ENCODE measurements at regions not wholly inside any gene's neighbourhood (a gene's known extent, or its start where the extent isn't known, plus 50 kb on each side); places are given as distances from the start of the nearest gene placed in this dataset.

DNA sequence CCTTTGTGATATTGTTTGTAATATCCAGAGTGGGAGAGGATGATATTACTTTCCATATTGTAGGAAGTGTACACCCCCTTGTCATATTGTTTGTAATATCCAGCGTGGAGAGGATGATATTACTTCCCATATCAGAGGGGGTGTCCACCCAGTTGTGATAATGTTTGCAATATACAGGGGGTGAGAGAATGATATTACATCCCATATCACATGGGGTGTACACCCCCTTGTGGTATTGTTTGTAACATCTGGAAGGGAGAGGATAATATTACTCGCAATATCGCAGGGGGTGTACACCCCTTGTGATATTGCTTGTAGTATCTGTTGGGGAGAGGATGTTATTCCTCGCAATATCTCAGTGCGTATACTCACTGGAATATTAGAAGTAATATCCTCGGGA is 61.5 kb downstream of the PRSS23 start:
- H3K4me1 ChIP-seq (ENCODE audit: control insufficient read depth, insufficient read depth, low read length) = no peaks in the 10 kb centered on the region
- no peaks in the 10 kb centered on the region for H3K36me3 ChIP-seq (ENCODE audit: control insufficient read depth, insufficient read depth, low read length)
- no peaks in the 10 kb centered on the region for H3K27me3 ChIP-seq (ENCODE audit: control insufficient read depth, insufficient read depth, low read length)
- ChIA-PET POLR2A (no interaction called here), CTCF (no interaction called here)
- no peaks in the 10 kb centered on the region for H3K9me3 ChIP-seq (ENCODE audit: control insufficient read depth, insufficient read depth, low read depth, low read length)
- H3K4me3 ChIP-seq (ENCODE audit: low read depth in 2 of 2, low read length in 2 of 2) = no peak overlapping the region
- DNase-seq (ENCODE audit: low read depth, low spot score) = no peak
- H3K27ac ChIP-seq (ENCODE audit: low read length) = no peak overlapping the region
- BruUV-seq (replicated peaks) = no TSS peak
- peak; percentile 69; the same call in 1 of the 2 replicates for ATAC-seq
- in situ Hi-C loops (cut with HindIII; ENCODE audit: low pct_unique_long_range_greater_than_20kb, low sequenced_read_pairs) = no loop called here
- intact Hi-C loops (cut with micrococcal nuclease; ENCODE audit: unreplicated experiment) = no loop called here
- TF ChIP-seq TCF7L2 (IDR thresholded peaks at IDR 0.05; ENCODE audit: low read depth, low read length) = no peak
- TF ChIP-seq, protein P1, sequence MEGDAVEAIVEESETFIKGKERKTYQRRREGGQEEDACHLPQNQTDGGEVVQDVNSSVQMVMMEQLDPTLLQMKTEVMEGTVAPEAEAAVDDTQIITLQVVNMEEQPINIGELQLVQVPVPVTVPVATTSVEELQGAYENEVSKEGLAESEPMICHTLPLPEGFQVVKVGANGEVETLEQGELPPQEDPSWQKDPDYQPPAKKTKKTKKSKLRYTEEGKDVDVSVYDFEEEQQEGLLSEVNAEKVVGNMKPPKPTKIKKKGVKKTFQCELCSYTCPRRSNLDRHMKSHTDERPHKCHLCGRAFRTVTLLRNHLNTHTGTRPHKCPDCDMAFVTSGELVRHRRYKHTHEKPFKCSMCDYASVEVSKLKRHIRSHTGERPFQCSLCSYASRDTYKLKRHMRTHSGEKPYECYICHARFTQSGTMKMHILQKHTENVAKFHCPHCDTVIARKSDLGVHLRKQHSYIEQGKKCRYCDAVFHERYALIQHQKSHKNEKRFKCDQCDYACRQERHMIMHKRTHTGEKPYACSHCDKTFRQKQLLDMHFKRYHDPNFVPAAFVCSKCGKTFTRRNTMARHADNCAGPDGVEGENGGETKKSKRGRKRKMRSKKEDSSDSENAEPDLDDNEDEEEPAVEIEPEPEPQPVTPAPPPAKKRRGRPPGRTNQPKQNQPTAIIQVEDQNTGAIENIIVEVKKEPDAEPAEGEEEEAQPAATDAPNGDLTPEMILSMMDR (IDR thresholded peaks at IDR 0.05) = peak; percentile 38; the same call in 1 of the 2 replicates

DNA sequence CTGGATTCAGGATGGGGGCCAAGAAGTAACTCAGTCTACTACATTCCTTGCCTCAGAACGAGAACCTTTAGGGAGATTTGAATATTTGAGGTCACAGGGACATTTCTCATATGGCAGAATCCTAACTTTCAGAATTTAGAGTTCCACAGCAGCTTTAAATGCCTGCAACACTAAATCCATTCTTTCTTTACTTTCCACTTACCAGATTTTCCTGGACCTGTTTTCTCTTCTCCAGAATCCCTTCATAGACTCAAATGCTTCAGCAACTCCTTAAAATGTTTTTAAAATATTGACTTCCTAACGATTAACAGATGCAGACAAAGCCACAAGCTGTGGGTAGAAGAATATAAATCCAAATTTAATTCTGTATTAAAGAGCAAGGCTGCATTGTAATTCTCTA is 63.1 kb downstream of the PRSS23 start:
- BruUV-seq (replicated peaks) = no TSS peak
- POLR2A ChIA-PET = no interaction called here
- H3K4me3 ChIP-seq (ENCODE audit: low read depth in 2 of 2, low read length in 2 of 2) = no peak overlapping the region
- intact Hi-C loops (cut with micrococcal nuclease; ENCODE audit: unreplicated experiment) (no loop called here), in situ Hi-C loops (cut with HindIII; ENCODE audit: low pct_unique_long_range_greater_than_20kb, low sequenced_read_pairs) (no loop called here)
- ATAC-seq = no peak
- TF ChIP-seq, protein P2, sequence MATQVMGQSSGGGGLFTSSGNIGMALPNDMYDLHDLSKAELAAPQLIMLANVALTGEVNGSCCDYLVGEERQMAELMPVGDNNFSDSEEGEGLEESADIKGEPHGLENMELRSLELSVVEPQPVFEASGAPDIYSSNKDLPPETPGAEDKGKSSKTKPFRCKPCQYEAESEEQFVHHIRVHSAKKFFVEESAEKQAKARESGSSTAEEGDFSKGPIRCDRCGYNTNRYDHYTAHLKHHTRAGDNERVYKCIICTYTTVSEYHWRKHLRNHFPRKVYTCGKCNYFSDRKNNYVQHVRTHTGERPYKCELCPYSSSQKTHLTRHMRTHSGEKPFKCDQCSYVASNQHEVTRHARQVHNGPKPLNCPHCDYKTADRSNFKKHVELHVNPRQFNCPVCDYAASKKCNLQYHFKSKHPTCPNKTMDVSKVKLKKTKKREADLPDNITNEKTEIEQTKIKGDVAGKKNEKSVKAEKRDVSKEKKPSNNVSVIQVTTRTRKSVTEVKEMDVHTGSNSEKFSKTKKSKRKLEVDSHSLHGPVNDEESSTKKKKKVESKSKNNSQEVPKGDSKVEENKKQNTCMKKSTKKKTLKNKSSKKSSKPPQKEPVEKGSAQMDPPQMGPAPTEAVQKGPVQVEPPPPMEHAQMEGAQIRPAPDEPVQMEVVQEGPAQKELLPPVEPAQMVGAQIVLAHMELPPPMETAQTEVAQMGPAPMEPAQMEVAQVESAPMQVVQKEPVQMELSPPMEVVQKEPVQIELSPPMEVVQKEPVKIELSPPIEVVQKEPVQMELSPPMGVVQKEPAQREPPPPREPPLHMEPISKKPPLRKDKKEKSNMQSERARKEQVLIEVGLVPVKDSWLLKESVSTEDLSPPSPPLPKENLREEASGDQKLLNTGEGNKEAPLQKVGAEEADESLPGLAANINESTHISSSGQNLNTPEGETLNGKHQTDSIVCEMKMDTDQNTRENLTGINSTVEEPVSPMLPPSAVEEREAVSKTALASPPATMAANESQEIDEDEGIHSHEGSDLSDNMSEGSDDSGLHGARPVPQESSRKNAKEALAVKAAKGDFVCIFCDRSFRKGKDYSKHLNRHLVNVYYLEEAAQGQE (IDR thresholded peaks at IDR 0.05; ENCODE audit: insufficient read depth in 1 of 2, low read depth in 2 of 2, low read length in 1 of 2) = no peak
- TF ChIP-seq POLR2AphosphoS5 (IDR thresholded peaks at IDR 0.05; ENCODE audit: low read depth, low read length) (no peak), SIN3A (IDR thresholded peaks at IDR 0.05; ENCODE audit: borderline replicate concordance, insufficient read depth, low read depth, low read length) (no peak), TCF7L2 (IDR thresholded peaks at IDR 0.05; ENCODE audit: low read depth, low read length) (no peak)
- TF ChIP-seq, protein P1 (IDR thresholded peaks at IDR 0.05) = no peak
- no peaks in the 10 kb centered on the region for H3K36me3 ChIP-seq (ENCODE audit: control insufficient read depth, insufficient read depth, low read length)
- no peak overlapping the region for H3K27ac ChIP-seq (ENCODE audit: low read length)
- no peaks in the 10 kb centered on the region for H3K4me1 ChIP-seq (ENCODE audit: control insufficient read depth, insufficient read depth, low read length)
- no peaks in the 10 kb centered on the region for H3K27me3 ChIP-seq (ENCODE audit: control insufficient read depth, insufficient read depth, low read length)
- no peak for DNase-seq (ENCODE audit: low read depth, low spot score)
- no peaks in the 10 kb centered on the region for H3K9me3 ChIP-seq (ENCODE audit: control insufficient read depth, insufficient read depth, low read depth, low read length)
- CTCF ChIA-PET = no interaction called here

DNA sequence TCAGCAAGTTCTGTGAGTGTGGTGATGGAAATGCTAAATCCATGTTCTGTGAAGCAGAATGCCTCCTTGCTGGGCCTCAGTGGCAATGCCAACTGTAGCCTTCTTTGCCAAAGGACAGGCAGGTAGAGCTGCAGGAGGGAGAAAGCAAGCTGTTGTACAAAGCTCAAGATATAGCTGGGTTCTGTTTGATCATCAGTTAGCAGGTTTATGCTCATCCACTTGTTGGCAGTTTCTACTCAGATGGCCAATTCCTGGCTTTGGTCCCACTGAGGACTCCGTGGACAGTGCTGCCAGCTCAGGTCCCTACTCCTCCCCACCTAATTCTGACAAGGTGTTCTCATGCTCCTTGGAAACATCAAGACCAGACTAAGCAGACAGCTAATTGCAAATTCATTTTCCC is 65.1 kb downstream of the PRSS23 start:
- Histone ChIP-seq H3K9me3 (ENCODE audit: control insufficient read depth, insufficient read depth, low read depth, low read length) (no peaks in the 10 kb centered on the region), H3K27me3 (ENCODE audit: control insufficient read depth, insufficient read depth, low read length) (no peaks in the 10 kb centered on the region), H3K4me1 (ENCODE audit: control insufficient read depth, insufficient read depth, low read length) (no peaks in the 10 kb centered on the region), H3K36me3 (ENCODE audit: control insufficient read depth, insufficient read depth, low read length) (no peaks in the 10 kb centered on the region), H3K4me3 (ENCODE audit: low read depth in 2 of 2, low read length in 2 of 2) (no peak overlapping the region), H3K27ac (ENCODE audit: low read length) (no peak overlapping the region)
- no TSS peak for BruUV-seq (replicated peaks)
- no peak for DNase-seq (ENCODE audit: low read depth, low spot score)
- in situ Hi-C loops (cut with HindIII; ENCODE audit: low pct_unique_long_range_greater_than_20kb, low sequenced_read_pairs) (no loop called here), intact Hi-C loops (cut with micrococcal nuclease; ENCODE audit: unreplicated experiment) (no loop called here)
- CTCF ChIA-PET = interaction anchor here (0.6 kb wide), 1 partner anchor 121 kb away, joined by 7 read pairs; no protein-coding TSS in a partner anchor
- ATAC-seq = no peak
- TF ChIP-seq SIN3A (IDR thresholded peaks at IDR 0.05; ENCODE audit: borderline replicate concordance, insufficient read depth, low read depth, low read length) (no peak), TCF7L2 (IDR thresholded peaks at IDR 0.05; ENCODE audit: low read depth, low read length) (no peak), POLR2AphosphoS5 (IDR thresholded peaks at IDR 0.05; ENCODE audit: low read depth, low read length) (no peak)
- TF ChIP-seq, protein P1 (IDR thresholded peaks at IDR 0.05) = no peak
- TF ChIP-seq, protein P2 (IDR thresholded peaks at IDR 0.05; ENCODE audit: insufficient read depth in 1 of 2, low read depth in 2 of 2, low read length in 1 of 2) = no peak
- POLR2A ChIA-PET = no interaction called here

Data from Panc1 (cell line).